ENCODE measurements at regions not wholly inside any gene's neighbourhood (a gene's known extent, or its start where the extent isn't known, plus 50 kb on each side); places are given as distances from the start of the nearest gene placed in this dataset.
A peak's percentile ranks its signal among the peaks of the same experiment; 100 is the strongest.

GRCh38 chr20:16801919-16802651 lies 53.9 kb downstream of the OTOR start:
- Histone ChIP-seq H3K4me1 (no peaks in the 10 kb centered on the region), H3K27me3 (no peaks in the 10 kb centered on the region), H3K27ac (no peak overlapping the region), H3K4me3 (no peak overlapping the region), H3K9me3 (no peaks in the 10 kb centered on the region), H3K36me3 (no peaks in the 10 kb centered on the region)
- DNase-seq (ENCODE audit: extremely low spot score in 2 of 2), result no peak
- intact Hi-C loops (cut with DNase I), result loop anchor here (2.0 kb wide), 1 partner anchor 629 kb away; no protein-coding TSS in a partner anchor
- TF ChIP-seq CTCF (IDR thresholded peaks at IDR 0.05) (peak; percentile 56 to 64 (median 57)), POLR2A (IDR thresholded peaks at IDR 0.05) (no peak), POLR2AphosphoS5 (IDR thresholded peaks at IDR 0.05; ENCODE audit: insufficient read depth in 1 of 2, low read depth in 1 of 2) (no peak)

GRCh38 chr20:16802652-16802935 lies 54.4 kb downstream of the OTOR start:
- no peaks in the 10 kb centered on the region for H3K36me3 ChIP-seq
- no peaks in the 10 kb centered on the region for H3K4me1 ChIP-seq
- no peaks in the 10 kb centered on the region for H3K9me3 ChIP-seq
- H3K4me3 ChIP-seq, result no peak overlapping the region
- H3K27me3 ChIP-seq, result no peaks in the 10 kb centered on the region
- no peak overlapping the region for H3K27ac ChIP-seq
- TF ChIP-seq POLR2A (IDR thresholded peaks at IDR 0.05), result no peak
- no peak for TF ChIP-seq POLR2AphosphoS5 (IDR thresholded peaks at IDR 0.05; ENCODE audit: insufficient read depth in 1 of 2, low read depth in 1 of 2)
- TF ChIP-seq CTCF (IDR thresholded peaks at IDR 0.05), result no peak
- no peak for DNase-seq (ENCODE audit: extremely low spot score in 2 of 2)
- intact Hi-C loops (cut with DNase I), result loop anchor here (2.0 kb wide), 1 partner anchor 628 kb away; no protein-coding TSS in a partner anchor

- TF ChIP-seq CTCF (IDR thresholded peaks at IDR 0.05), result peak in 2 of 3 experiments; percentile 49 to 68
- no peak for TF ChIP-seq POLR2AphosphoS5 (IDR thresholded peaks at IDR 0.05; ENCODE audit: insufficient read depth in 1 of 2, low read depth in 1 of 2)
- intact Hi-C loops (cut with DNase I), result loop anchor here (2.0 kb wide), 1 partner anchor 627 kb away; no protein-coding TSS in a partner anchor
- Histone ChIP-seq H3K9me3 (no peaks in the 10 kb centered on the region), H3K27me3 (no peaks in the 10 kb centered on the region), H3K4me1 (no peaks in the 10 kb centered on the region), H3K4me3 (no peak overlapping the region), H3K36me3 (no peaks in the 10 kb centered on the region), H3K27ac (no peak overlapping the region)
- no peak for DNase-seq (ENCODE audit: extremely low spot score in 2 of 2)
Observed at GRCh38 chr20:16803965-16804792, 56.0 kb downstream of the OTOR start.

GRCh38 chr20:16804793-16805187 lies 56.6 kb downstream of the OTOR start:
- Histone ChIP-seq H3K9me3 (no peaks in the 10 kb centered on the region), H3K4me3 (no peak overlapping the region), H3K36me3 (no peaks in the 10 kb centered on the region), H3K4me1 (no peaks in the 10 kb centered on the region), H3K27me3 (no peaks in the 10 kb centered on the region), H3K27ac (no peak overlapping the region)
- intact Hi-C loops (cut with DNase I), result no loop called here
- TF ChIP-seq POLR2A (IDR thresholded peaks at IDR 0.05), result no peak
- TF ChIP-seq CTCF (IDR thresholded peaks at IDR 0.05), result no peak
- TF ChIP-seq POLR2AphosphoS5 (IDR thresholded peaks at IDR 0.05; ENCODE audit: insufficient read depth in 1 of 2, low read depth in 1 of 2), result no peak
- no peak for DNase-seq (ENCODE audit: extremely low spot score in 2 of 2)

- H3K36me3 ChIP-seq, result no peaks in the 10 kb centered on the region
- no peaks in the 10 kb centered on the region for H3K9me3 ChIP-seq
- TF ChIP-seq POLR2A (IDR thresholded peaks at IDR 0.05) (no peak), POLR2AphosphoS5 (IDR thresholded peaks at IDR 0.05; ENCODE audit: insufficient read depth in 1 of 2, low read depth in 1 of 2) (no peak), CTCF (IDR thresholded peaks at IDR 0.05) (no peak)
- no peak overlapping the region for H3K27ac ChIP-seq
- no peak overlapping the region for H3K4me3 ChIP-seq
- H3K4me1 ChIP-seq, result no peaks in the 10 kb centered on the region
- DNase-seq (ENCODE audit: extremely low spot score in 2 of 2), result no peak
- intact Hi-C loops (cut with DNase I), result no loop called here
- no peaks in the 10 kb centered on the region for H3K27me3 ChIP-seq
Observed at GRCh38 chr20:16806061-16806460, 57.9 kb downstream of the OTOR start.

All from vagina (tissue), 2 donors.